HG02840 (cell line): ENCODE measurements at regions not wholly inside any gene's neighbourhood (a gene's known extent, or its start where the extent isn't known, plus 50 kb on each side); places are given as distances from the start of the nearest gene placed in this dataset.

Source experiments
- ATAC-seq: cut with Tn5 transposase; IDR thresholded peaks from one replicate; pipeline ENCODE4 v1.9.1; 2021; ENCODE audit warnings: mild to moderate bottlenecking, moderate library complexity, moderate number of reproducible peaks; ENCODE audit not compliant: unreplicated experiment, low FRiP score

GRCh38 chr1:101316256-101316655 is 79.4 kb downstream of the S1PR1 start:
- ATAC-seq: no peak

GRCh38 chr1:101316799-101317198 is 80.0 kb downstream of the S1PR1 start:
- ATAC-seq: no peak

- no peak for ATAC-seq
These were observed 80.8 kb downstream of the S1PR1 start for GRCh38 chr1:101317590-101317989.

GRCh38 chr1:101323535-101323934 is 86.7 kb downstream of the S1PR1 start:
- ATAC-seq: no peak

GRCh38 chr1:101325144-101325543 is 88.3 kb downstream of the S1PR1 start:
- no peak for ATAC-seq

- ATAC-seq: no peak
These were observed 93.8 kb downstream of the S1PR1 start for GRCh38 chr1:101330427-101331130.

GRCh38 chr1:101331794-101332193 is 95.0 kb downstream of the S1PR1 start:
- ATAC-seq: no peak

- ATAC-seq: no peak
These were observed 95.8 kb downstream of the S1PR1 start for GRCh38 chr1:101332633-101333032.

GRCh38 chr1:101333186-101333585 is 96.4 kb downstream of the S1PR1 start:
- ATAC-seq: no peak

GRCh38 chr1:101337968-101338367 is 101.1 kb downstream of the S1PR1 start:
- ATAC-seq: no peak

- ATAC-seq: no peak
These were observed 102.1 kb downstream of the S1PR1 start for GRCh38 chr1:101338714-101339430.

- no peak for ATAC-seq
These were observed 107.9 kb downstream of the S1PR1 start for GRCh38 chr1:101344745-101345144.

- no peak for ATAC-seq
These were observed 109.6 kb downstream of the S1PR1 start for GRCh38 chr1:101346419-101346818.

- no peak for ATAC-seq
These were observed 119.2 kb downstream of the S1PR1 start for GRCh38 chr1:101356013-101356412.

- ATAC-seq: no peak
These were observed 120.0 kb downstream of the S1PR1 start for GRCh38 chr1:101356604-101357443.

- ATAC-seq: peak; percentile 91
These were observed 120.7 kb downstream of the S1PR1 start for GRCh38 chr1:101357444-101357986.

- no peak for ATAC-seq
These were observed 123.7 kb downstream of the S1PR1 start for GRCh38 chr1:101360506-101360905.

- no peak for ATAC-seq
These were observed 127.1 kb downstream of the S1PR1 start for GRCh38 chr1:101363891-101364318.

GRCh38 chr1:101364370-101365120 is 127.7 kb downstream of the S1PR1 start:
- ATAC-seq: no peak

GRCh38 chr1:101365186-101365585 is 128.4 kb downstream of the S1PR1 start:
- ATAC-seq: no peak
